GM19239 (cell line): ENCODE measurements at regions not wholly inside any gene's neighbourhood (a gene's known extent, or its start where the extent isn't known, plus 50 kb on each side); places are given as distances from the start of the nearest gene placed in this dataset.
"Not testable (repeated sequence)": the region's sequence is repeated elsewhere in the genome, so short reads cannot be mapped to it uniquely, and the experiment has no call there.

Experiments used
- DNase-seq: peaks from one replicate; pipeline ENCODE4 v3.0.0; 2011; ENCODE audit warnings: low spot score; ENCODE audit not compliant: insufficient read length
- FAIRE-seq: peaks from 2 replicates; lab custom pipeline; 2011; peaks lifted over from hg19 to GRCh38; lab: Jason Lieb, UNC

DNA sequence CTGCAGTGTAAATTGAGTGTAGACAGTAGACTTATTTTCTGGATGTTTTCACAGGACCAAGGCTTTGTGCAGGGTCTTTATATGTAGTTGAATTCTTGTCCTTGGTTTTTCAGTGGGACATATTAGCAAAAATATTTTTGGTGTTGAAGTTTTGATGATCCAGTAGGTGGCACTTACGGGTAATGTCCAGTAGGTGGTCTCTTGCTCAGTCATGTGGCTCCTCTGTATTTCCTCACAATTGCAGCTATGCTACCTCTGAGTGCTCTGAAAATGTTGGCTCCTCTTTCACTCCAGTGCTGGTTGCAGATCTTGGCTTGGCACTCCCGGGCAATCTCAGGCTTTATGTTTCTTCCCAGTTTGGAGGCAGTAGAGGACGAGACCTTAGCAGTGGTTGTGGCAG lies 419.8 kb upstream of the AMOT start:
- DNase-seq = no peak
- no peak for FAIRE-seq

GRCh38 chrX:113222305-113222704 lies 381.7 kb upstream of the AMOT start:
- FAIRE-seq (no peak), DNase-seq (no peak)

DNA sequence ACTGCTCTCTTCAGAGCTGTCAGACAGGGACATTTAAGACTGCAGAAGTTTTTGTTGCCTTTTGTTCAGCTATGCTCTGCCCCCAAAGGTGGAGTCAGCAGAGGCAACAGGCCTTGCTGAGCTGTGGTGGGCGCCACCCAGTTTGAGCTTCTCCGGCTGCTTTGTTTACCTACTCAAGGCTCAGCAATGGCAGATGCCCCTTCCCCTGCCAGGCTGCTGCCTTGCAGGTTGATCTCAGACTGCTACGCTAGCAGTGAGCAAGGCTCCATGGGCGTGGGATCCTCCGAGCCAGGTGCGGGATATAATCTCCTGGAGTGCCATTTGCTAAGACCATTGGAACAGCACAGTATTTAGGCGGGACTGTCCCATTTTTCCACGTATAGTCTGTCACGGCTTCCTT lies 371.4 kb upstream of the AMOT start:
- DNase-seq (no peak), FAIRE-seq (no peak)

DNA sequence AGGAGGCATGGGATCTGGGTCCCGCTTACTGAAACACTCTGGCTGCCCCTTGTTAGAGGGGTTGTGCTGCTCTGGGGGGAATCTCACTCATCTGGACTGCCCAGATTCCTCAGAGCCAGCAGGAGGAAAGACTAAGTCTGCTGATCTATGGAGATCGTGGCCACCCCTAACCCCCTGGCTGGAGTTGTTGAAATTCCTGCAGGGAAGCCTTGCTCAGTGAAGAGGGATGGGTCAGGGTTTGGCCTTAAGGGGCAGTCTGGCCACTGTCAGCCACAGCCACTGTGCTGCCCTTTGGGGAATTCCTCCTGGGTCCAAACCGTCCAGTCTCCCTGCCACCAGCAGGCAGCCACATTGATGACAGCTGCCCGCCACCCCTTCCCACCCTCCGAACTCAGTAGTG lies 362.0 kb upstream of the AMOT start:
- FAIRE-seq (no peak), DNase-seq (no peak)

DNA sequence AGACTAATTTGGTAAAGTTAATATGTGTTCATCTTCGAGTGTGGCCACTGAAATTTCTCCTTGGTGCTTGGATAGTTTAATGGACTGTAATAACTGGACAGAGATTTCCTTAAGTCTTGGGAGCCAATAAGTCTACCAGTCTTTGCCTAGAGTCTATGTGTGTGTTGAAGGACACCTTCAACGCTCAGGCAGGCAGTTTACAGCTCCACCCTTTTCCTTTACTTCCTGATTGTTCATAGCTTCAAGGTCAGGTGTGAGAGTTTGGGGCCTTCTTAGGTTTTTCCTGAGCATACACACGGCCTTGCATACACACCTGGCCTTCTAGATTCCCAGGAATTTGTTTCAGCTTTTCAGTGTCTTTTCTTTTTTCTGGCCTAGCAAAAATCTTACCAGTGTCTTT lies 355.3 kb upstream of the AMOT start:
- no peak for DNase-seq
- FAIRE-seq = no peak

- FAIRE-seq = no peak
- DNase-seq = no peak
Measured at GRCh38 chrX:113192418-113192817, 351.8 kb upstream of the AMOT start.

- FAIRE-seq = no peak
- no peak for DNase-seq
Measured at GRCh38 chrX:113157496-113157895, 316.9 kb upstream of the AMOT start.

GRCh38 chrX:113154315-113154714 lies 313.7 kb upstream of the AMOT start:
- not testable (repeated sequence) for DNase-seq, FAIRE-seq

- DNase-seq (no peak), FAIRE-seq (no peak)
Measured at GRCh38 chrX:113136836-113137235, 296.2 kb upstream of the AMOT start.

GRCh38 chrX:113133316-113133715 lies 292.7 kb upstream of the AMOT start:
- no peak for FAIRE-seq
- no peak for DNase-seq

DNA sequence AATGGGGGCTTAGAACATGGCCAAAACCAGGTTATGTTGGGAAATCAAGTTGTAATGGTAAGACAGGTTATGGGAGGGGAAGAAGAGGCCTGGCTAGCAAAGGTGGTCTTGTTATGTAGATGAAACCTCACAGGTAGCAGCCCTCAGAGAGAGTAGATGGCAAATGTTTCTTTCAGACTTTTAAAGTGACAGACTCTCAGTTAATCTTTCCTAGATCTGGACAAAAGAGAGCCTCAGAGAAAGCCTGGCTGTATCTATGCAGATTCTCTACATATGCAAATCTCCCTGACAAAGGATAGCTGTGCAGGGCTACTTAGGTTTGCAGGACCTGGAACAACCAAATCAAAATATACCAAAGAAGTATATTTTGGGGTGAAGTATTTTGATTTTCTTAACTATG lies 284.1 kb upstream of the AMOT start:
- FAIRE-seq = no peak
- no peak for DNase-seq

- FAIRE-seq (no peak), DNase-seq (no peak)
Measured at GRCh38 chrX:113075521-113075920, 234.9 kb upstream of the AMOT start.

GRCh38 chrX:113059714-113060113 lies 219.1 kb upstream of the AMOT start:
- FAIRE-seq (no peak), DNase-seq (no peak)

GRCh38 chrX:113058634-113059033 lies 218.0 kb upstream of the AMOT start:
- DNase-seq (no peak), FAIRE-seq (peak; percentile 70)

- DNase-seq (no peak), FAIRE-seq (no peak)
Measured at GRCh38 chrX:113048896-113049295, 208.3 kb upstream of the AMOT start.

DNA sequence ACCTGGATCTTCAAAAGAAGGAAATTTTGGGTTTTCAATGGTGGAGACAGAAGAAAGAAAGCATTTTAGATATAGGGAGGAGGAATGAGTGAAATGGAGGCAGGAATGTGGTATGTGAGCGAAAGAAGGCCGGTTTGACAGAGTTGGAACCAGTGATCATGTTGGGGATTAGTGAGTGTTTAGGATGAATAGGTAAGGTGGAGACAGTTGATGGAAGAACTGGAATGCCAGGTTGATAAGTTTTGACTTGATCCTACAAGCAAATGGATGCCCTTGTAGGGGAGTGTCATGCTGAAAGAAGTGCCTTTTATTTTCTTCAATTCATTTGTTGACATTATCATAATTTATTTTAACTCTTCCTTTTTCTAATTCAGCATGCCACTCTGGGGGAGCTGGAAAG lies 207.8 kb upstream of the AMOT start:
- DNase-seq = no peak
- FAIRE-seq = no peak

DNA sequence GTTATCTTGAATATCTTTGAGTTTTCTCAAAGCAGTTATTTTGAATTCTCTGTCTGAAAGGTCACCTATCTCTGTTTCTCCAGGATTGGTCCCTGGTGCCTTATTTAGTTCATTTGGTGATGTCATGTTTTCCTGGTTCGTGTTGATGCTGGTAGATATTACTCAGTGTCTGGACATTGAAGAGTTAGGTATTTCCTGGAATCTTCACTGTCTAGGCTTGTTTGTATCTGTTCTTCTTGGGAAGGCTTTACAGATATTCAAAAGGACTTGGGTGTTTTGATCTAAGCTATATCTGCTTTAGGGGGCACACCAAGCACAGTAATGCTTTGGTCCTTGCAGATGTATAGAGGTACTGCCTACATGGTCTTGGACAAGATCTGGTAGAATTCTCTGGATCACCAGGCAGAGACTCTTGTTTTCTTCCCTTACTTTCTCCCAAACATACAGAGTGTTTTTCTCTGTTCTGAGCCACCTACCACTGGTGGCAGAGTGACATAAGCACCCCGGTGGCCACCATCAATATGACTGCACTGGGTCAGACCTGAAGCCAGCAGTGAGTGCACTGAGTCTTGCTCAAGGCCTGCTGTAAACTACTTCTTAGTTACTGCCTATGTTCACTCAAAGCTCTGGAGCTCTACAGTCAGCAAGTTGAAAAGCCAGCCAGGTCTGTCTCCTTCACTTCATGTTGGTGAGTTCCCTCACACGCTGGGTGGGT lies 193.5 kb upstream of the AMOT start:
- peak; percentile 52 for FAIRE-seq
- DNase-seq = no peak

DNA sequence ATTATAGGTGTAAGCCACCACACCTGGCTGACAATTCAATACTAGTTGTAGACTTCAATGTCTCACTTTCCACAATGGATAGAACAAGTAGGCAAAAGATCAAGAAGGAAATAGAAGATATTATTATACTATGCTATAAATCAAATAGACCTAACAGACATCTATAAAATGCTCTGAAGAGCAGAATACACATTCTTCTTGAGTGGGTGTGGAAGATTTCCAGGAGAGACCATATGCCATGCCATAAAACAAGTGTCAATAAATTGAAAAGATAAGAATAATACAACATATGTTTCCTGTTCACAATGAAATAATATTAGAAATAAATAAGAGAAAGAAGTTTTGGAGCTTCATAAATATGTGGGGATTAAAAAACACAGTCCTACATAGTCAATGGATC lies 179.3 kb upstream of the AMOT start:
- DNase-seq (no peak), FAIRE-seq (no peak)

DNA sequence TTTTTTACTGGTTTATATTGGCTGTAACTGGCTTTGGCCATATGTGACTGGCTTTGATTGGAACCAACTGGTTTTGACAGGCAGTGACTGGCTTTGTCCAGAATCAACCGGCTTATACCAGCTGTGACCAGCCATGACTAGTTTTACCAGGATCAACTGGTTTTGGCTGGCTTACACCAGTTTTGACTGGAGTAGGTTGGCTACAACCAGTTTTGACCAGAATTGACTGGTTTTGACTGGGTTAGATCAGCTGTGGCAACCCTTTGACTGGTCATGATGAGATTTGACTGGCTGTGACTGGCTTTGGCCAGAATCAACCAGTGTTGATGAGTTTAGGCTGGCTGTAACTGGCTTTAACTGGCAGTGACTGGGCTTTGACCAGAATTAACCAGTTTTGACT lies 169.2 kb upstream of the AMOT start:
- FAIRE-seq (no peak), DNase-seq (no peak)

GRCh38 chrX:113009029-113009428 lies 168.4 kb upstream of the AMOT start:
- FAIRE-seq (no peak), DNase-seq (no peak)

DNA sequence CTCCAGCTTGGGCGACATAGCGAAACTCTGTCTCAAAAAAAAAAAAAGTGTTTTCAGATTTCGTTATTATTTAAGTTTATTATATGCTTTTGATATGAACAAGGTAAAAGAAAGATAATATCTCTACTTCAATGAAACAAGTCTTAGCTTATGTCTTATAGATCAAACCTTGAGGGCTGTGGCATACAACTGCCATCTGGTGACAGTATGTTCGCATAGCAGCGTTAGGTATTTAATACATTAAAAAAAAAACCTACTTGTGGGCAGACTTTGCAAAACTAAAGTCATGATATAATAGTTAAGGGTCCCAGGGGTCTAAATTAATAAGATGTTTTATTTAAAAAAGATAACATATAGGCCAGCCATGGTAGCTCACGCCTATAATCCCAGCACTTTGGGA lies 161.2 kb upstream of the AMOT start:
- DNase-seq (no peak), FAIRE-seq (no peak)

- DNase-seq (no peak), FAIRE-seq (no peak)
Measured at GRCh38 chrX:112997991-112998390, 157.4 kb upstream of the AMOT start.

- no peak for FAIRE-seq
- DNase-seq = no peak
Measured at GRCh38 chrX:112991801-112992200, 151.2 kb upstream of the AMOT start.
